HG03354 (cell line): ENCODE measurements at regions not wholly inside any gene's neighbourhood (a gene's known extent, or its start where the extent isn't known, plus 50 kb on each side); places are given as distances from the start of the nearest gene placed in this dataset.

Source experiments
- ATAC-seq: cut with Tn5 transposase; IDR thresholded peaks from one replicate; pipeline ENCODE4 v1.9.1; 2021; ENCODE audit warnings: mild to moderate bottlenecking; ENCODE audit not compliant: unreplicated experiment, poor library complexity, severe bottlenecking

- ATAC-seq = no peak
Measured at GRCh38 chr2:108067820-108068405, 81.6 kb downstream of the SLC5A7 start.

- ATAC-seq = no peak
Measured at GRCh38 chr2:108069515-108070310, 83.4 kb downstream of the SLC5A7 start.

GRCh38 chr2:108073415-108074072, 87.2 kb downstream of the SLC5A7 start:
- ATAC-seq = no peak

DNA sequence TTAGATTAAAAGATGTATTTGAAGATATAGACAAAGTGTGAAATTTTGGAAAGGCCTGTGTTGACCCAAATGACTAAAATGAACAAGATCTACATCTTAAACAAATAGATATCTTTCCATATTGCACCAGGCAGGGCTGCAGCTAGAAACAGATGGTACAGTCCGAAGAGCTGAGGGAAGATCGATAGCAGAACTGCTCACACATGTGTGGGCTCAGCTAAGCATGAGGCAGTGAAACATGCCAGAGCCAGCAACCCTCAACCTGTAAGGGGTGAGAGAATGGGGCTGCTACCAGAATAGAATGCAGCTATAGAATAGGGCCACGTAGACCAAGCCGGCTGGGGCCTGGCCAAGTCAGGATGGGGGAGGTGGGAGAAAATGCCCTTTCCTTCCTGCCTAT, 87.8 kb downstream of the SLC5A7 start:
- ATAC-seq = no peak

- no peak for ATAC-seq
Measured at GRCh38 chr2:108074946-108075345, 88.6 kb downstream of the SLC5A7 start.

DNA sequence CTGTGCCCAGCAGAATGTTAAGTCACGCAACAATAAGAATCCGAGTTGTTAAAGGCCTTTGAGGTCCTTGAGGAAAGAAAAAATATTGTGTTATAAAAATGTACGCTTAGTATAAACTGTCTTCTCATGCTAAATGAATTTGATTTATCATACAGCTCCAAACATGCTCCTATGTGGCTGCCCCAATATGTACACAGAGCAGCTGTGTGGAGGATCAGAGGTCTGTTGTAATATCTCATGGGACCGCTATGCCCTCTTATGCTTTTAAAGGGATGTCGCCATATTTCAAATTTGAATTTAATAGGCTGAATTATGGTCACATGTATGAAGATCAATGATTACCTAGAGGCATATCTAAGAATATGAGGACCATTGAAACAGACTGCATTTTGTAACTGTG, 90.2 kb downstream of the SLC5A7 start:
- no peak for ATAC-seq

DNA sequence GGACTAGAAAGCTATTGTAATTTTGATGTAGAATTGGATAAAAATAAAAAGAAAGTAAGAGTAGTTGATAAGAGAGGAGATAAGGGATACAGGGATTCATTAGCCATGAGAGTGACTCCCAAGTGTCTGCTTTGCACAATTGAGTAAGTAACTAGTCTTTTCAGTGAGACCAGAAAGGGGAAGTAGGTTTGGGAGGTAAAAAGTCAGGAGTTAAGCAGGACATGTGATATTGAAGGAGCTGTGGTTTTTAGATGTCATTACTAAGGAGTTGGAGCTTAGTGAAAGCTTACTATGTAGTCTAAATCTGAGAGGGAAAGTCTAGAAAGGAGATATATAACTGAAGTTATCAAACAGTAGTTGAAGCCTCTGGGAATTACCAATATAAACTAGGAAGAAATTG, 93.4 kb downstream of the SLC5A7 start:
- ATAC-seq = no peak

GRCh38 chr2:108080177-108080576, 93.9 kb downstream of the SLC5A7 start:
- no peak for ATAC-seq

GRCh38 chr2:108082978-108083377, 96.7 kb downstream of the SLC5A7 start:
- ATAC-seq = no peak

- ATAC-seq = no peak
Measured at GRCh38 chr2:108084311-108084710, 98.0 kb downstream of the SLC5A7 start.

GRCh38 chr2:108092886-108093285, 106.6 kb downstream of the SLC5A7 start:
- no peak for ATAC-seq

DNA sequence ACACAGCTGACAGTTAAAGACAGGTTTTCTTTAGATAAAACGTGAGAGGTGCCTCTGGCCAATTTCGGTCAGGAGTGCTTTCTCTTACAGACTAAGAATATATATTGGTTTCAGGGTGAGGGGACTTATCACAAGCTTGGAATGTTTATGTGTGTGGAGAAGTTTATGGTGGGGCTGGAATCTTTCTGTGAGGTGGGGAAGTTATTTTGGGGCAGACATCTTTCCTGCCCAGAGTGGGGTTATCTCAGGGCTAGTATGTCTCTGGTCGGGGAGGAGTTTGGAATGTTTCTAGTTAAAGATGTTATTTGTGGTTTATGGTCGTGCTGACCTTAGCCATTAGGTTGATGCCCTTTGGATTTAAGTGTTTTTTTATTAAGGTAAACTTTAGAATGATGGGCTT, 115.2 kb downstream of the SLC5A7 start:
- ATAC-seq = no peak

DNA sequence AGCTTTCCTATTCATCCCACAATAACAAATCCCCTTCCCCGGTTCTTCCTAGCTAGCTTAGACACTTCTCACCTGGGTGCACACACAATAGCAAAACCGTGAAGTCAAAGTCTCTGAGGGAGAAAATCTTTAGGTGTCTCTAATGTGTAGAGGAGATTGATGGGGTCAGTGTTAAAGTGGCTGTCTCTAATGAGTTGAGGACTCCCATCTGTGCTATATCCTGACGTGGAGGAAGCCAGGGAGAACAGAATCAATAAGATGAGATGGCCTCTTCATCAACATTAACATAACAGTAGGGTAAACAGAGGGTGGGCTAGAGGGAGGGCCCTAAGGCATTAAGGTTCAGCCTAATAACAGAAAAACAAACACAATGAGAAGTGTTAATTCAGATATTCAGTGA, 120.4 kb downstream of the SLC5A7 start:
- no peak for ATAC-seq

DNA sequence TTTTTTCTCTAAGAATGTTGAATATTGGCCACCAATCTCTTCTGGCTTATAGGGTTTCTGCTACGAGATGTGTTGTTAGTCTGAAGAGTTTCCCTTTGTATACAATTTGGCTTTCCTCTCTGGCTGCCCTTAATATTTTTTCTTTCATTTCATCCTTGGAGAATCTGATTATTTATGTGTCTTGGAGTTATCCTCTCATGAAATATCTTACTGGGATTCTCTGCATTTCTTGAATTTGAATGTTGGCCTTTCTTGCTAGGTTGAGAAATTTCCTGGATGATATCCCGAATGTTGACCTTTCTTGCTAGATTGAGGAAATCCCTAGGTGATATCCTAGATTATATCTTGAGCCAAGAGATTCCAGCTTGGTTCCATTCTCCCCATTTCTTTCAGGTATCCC, 125.6 kb downstream of the SLC5A7 start:
- no peak for ATAC-seq

GRCh38 chr2:108115868-108116267, 123.9 kb upstream of the SULT1C3 start:
- ATAC-seq = no peak

DNA sequence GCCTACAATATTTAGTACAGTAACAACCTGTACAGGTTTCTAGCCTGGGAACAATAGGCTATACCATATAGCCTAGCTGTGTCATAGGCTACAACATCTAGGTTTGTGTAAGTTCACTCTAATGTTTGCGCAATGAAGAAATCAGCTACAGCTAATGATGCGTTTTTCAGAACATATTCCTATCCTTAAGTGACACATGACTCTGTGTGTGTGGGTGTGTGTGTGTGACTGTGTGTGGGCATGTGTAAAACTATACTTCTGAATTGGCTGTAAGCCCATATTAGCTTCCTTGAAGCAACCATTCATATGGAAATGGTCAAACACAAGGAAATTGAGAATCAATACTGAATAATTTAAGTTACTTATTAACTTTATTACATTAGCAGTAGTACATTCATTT, 120.8 kb upstream of the SULT1C3 start:
- no peak for ATAC-seq

DNA sequence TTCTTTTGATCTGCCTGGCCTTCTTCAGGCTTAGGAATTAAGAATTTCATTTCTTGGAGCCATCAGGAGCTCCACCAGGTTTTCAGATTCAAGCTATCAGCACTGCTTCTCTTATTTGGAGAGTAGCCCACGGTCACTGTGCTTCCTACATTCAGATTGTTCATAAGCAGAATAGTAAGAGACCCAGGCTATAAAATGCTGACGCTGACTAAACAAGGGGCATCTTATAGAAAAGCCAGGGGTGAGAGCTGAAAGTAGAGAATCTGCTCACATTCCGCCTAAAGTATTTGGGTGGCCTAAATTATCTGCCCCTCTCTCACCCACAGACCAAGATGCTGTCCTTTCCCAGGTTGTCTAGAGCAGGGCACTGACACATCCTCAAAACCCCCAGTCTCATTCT, 120.3 kb upstream of the SULT1C3 start:
- no peak for ATAC-seq

GRCh38 chr2:108124736-108125495, 114.9 kb upstream of the SULT1C3 start:
- ATAC-seq = no peak

DNA sequence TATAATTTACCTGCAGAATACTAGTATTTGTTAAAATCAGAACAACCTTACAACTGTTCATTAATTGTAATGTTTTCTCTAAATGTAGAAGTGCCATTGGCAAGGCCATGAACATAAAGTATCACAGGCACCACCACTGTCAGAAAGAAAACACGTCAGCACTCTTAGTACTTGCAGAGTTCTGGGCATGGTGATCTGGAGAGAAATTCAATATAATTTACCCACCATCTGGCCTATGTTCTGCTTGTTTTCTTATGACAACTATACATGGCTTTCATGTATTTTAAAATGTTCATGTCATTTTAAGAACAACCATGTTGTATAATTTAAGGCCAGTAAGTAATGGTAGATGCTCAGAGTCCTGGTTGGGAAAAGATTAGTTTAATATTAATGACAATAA, 114.2 kb upstream of the SULT1C3 start:
- no peak for ATAC-seq

DNA sequence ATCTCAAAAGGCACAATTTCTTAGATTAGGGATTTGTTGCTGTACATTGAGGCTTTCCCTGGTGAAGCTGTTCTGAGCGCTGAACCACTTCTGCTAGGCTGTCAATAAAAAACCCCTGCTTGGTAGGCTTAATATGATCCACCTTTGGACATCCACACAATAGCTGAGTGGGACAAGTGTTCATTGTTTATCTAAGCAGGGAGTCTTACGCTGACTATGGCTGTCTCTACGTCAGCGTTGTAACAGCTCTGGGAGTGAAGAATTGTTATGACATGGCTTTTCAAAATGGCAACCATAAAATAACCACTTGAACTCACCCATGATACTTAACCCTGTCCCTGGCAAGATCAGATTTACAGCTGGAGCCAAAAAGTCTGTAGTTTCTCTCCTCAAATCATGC, 111.5 kb upstream of the SULT1C3 start:
- no peak for ATAC-seq
